HepG2 (cell line): ENCODE measurements at regions not wholly inside any gene's neighbourhood (a gene's known extent, or its start where the extent isn't known, plus 50 kb on each side); places are given as distances from the start of the nearest gene placed in this dataset.

Experiments used
- ATAC-seq: fragments of 200-7000 bp; cut with Tn5 transposase; 3 replicates; pipeline ENCODE4 v1.9.1; 2020; ENCODE audit warnings: mild to moderate bottlenecking, moderate library complexity
- BruUV-seq: library from RNA; stranded (reverse); fragments of 400-500 nt; replicated peaks from 2 replicates; lab custom pipeline; 2021; lab: Mats Ljungman, UMichigan
- CTCF ChIA-PET: fragments of 300-600 bp; formaldehyde crosslinking; extraction: SDS; loops from one replicate; lab custom pipeline; 2021; ENCODE audit warnings: low total read pairs, inconsistent platforms, low intra/inter-chr PET ratio; lab: Yijun Ruan, JAX
- POLR2A ChIA-PET: fragments of 350-600 bp; sonication (Branson Sonifier 250); formaldehyde crosslinking; loops from one replicate; lab custom pipeline; 2020; ENCODE audit warnings: antibody characterized with exemption, inconsistent platforms; lab: Yijun Ruan, JAX
- DNase-seq: peaks from one replicate; pipeline ENCODE4 v3.0.0-alpha.2; 2015; ENCODE audit warnings: low spot score
- FAIRE-seq: peaks from 3 replicates; lab custom pipeline; 2011; peaks lifted over from hg19 to GRCh38; lab: Jason Lieb, UNC
- H2AFZ ChIP-seq: one replicate; pipeline ENCODE4 v1.6.1; 2011; ENCODE audit warnings: low read length, inconsistent platforms
- H3K27ac ChIP-seq: fragments of 300-600 bp; 3 replicates; pipeline ENCODE4 v1.8.0; 2011; ENCODE audit warnings: mixed run types, mild to moderate bottlenecking, mixed read lengths, low read length, inconsistent platforms; ENCODE audit not compliant: insufficient read depth; ENCODE audit errors: extremely low read length
- H3K27me3 ChIP-seq, 2 experiments: fragments of 200-600 bp in 1 of 2; 2 replicates in 1 of 2; 3 replicates in 1 of 2; pipeline versions ENCODE4 v1.6.0 to v1.8.0; 2011; ENCODE audit warnings: low read length in 2 of 2, mild to moderate bottlenecking in 2 of 2, moderate library complexity in 2 of 2, inconsistent platforms in 1 of 2; ENCODE audit not compliant: insufficient read depth in 2 of 2, control insufficient read depth in 1 of 2
- H3K36me3 ChIP-seq, 2 experiments: fragments of 200-600 bp in 1 of 2; replicated peaks in 1 of 2; 2 replicates in 1 of 2; 3 replicates in 1 of 2; pipeline versions ENCODE4 v1.5.1 to v1.8.0; 2011; ENCODE audit warnings: low read length in 2 of 2, inconsistent platforms in 1 of 2; ENCODE audit not compliant: insufficient read depth in 2 of 2, control insufficient read depth in 1 of 2
- H3K4me1 ChIP-seq: 2 replicates; pipeline ENCODE4 v1.5.1; 2012; ENCODE audit warnings: low read length, inconsistent platforms; ENCODE audit not compliant: insufficient read depth
- H3K4me2 ChIP-seq: 2 replicates; pipeline ENCODE4 v1.6.0; 2011; ENCODE audit warnings: low read depth, low read length, inconsistent platforms
- H3K4me3 ChIP-seq, 3 experiments: fragments of 200-600 bp in 1 of 3; sonication (generic), shearing (Covaris generic) in 1 of 3; replicated peaks in 1 of 3; 2 replicates each; pipeline ENCODE4 v1.5.1; 2011 to 2016; ENCODE audit warnings: low read length in 3 of 3, inconsistent platforms in 2 of 3, low read depth in 2 of 3, mild to moderate bottlenecking in 2 of 3, control low read depth in 1 of 3, mixed read lengths in 1 of 3; ENCODE audit not compliant: insufficient read depth in 1 of 3
- H3K79me2 ChIP-seq: one replicate; pipeline ENCODE4 v1.6.1; 2011; ENCODE audit warnings: low read length, inconsistent platforms; ENCODE audit not compliant: insufficient read depth
- H3K9ac ChIP-seq: 2 replicates; pipeline ENCODE4 v1.6.0; 2011; ENCODE audit warnings: mild to moderate bottlenecking, low read depth, low read length, inconsistent platforms; ENCODE audit not compliant: insufficient read depth
- H3K9me3 ChIP-seq: 2 replicates; pipeline ENCODE4 v1.5.1; 2012; ENCODE audit warnings: mild to moderate bottlenecking, low read length
- H4K20me1 ChIP-seq: 2 replicates; pipeline ENCODE4 v1.6.0; 2011; ENCODE audit warnings: inconsistent platforms, mild to moderate bottlenecking, low read length, moderate library complexity; ENCODE audit not compliant: insufficient read depth
- JUND ChIP-seq: sonication (generic); formaldehyde crosslinking; IDR thresholded peaks from 2 replicates; pipeline ENCODE4 v1.8.0; 2022; ENCODE audit warnings: mild to moderate bottlenecking, missing genetic modification reagents
- RBAK ChIP-seq: sonication (generic); formaldehyde crosslinking; IDR thresholded peaks from 2 replicates; pipeline ENCODE4 v1.5.1; 2020; ENCODE audit warnings: mild to moderate bottlenecking, missing genetic modification reagents
- SUZ12 ChIP-seq: fragments of 150-350 bp; IDR thresholded peaks from 2 replicates; pipeline ENCODE4 v1.6.1; 2014; ENCODE audit warnings: low read depth, low read length
- YY1 ChIP-seq: IDR thresholded peaks from 2 replicates; pipeline ENCODE4 v1.6.1; 2011; ENCODE audit warnings: low read length, low read depth, moderate library complexity, mild to moderate bottlenecking; ENCODE audit not compliant: insufficient read depth, insufficient replicate concordance
- ZNF232 ChIP-seq: sonication (generic); formaldehyde crosslinking; IDR thresholded peaks from 2 replicates; pipeline ENCODE4 v1.4.0; 2020; ENCODE audit warnings: missing genetic modification reagents, borderline replicate concordance
- ZNF335 ChIP-seq: sonication (generic); formaldehyde crosslinking; IDR thresholded peaks from 2 replicates; pipeline ENCODE4 v1.4.0; 2020; ENCODE audit warnings: missing genetic modification reagents
- ZNF354B ChIP-seq: sonication (generic); formaldehyde crosslinking; IDR thresholded peaks from 2 replicates; pipeline ENCODE4 v1.8.0; 2022; ENCODE audit warnings: mild to moderate bottlenecking, missing genetic modification reagents
- ZNF879 ChIP-seq: sonication (generic); formaldehyde crosslinking; IDR thresholded peaks from 2 replicates; pipeline ENCODE4 v1.8.1; 2023; ENCODE audit warnings: missing genetic modification reagents
- ZZZ3 ChIP-seq: sonication (generic); formaldehyde crosslinking; IDR thresholded peaks from 2 replicates; pipeline ENCODE4 v1.4.0; 2020; ENCODE audit warnings: missing genetic modification reagents, mild to moderate bottlenecking, borderline replicate concordance
- WGBS: methylation state at CpG from one replicate; pipeline ENCODE4 v1.1.6; 2017; ENCODE audit warnings: low lambda C conversion rate; 5-methylcytosine and 5-hydroxymethylcytosine counted together
- in situ Hi-C: cut with HindIII; loops from 2 replicates; pipeline ENCODE4 v1.10.0; 2017; ENCODE audit warnings: low pct_unique_long_range_greater_than_20kb; ENCODE audit not compliant: extremely low pct_ligation_motif_present
- intact Hi-C: fragments of 100-400 bp; cut with micrococcal nuclease; formaldehyde crosslinking; loops from one replicate; pipeline ENCODE4 v1.10.0; 2022; ENCODE audit not compliant: unreplicated experiment
- TF ChIP-seq, protein P1 (sequence below): sonication (generic); formaldehyde crosslinking; IDR thresholded peaks from 2 replicates; pipeline ENCODE4 v1.5.0; 2020; ENCODE audit warnings: missing genetic modification reagents
- TF ChIP-seq, protein P2 (sequence below): IDR thresholded peaks from 2 replicates; pipeline ENCODE4 v1.6.1; 2016

DNA sequence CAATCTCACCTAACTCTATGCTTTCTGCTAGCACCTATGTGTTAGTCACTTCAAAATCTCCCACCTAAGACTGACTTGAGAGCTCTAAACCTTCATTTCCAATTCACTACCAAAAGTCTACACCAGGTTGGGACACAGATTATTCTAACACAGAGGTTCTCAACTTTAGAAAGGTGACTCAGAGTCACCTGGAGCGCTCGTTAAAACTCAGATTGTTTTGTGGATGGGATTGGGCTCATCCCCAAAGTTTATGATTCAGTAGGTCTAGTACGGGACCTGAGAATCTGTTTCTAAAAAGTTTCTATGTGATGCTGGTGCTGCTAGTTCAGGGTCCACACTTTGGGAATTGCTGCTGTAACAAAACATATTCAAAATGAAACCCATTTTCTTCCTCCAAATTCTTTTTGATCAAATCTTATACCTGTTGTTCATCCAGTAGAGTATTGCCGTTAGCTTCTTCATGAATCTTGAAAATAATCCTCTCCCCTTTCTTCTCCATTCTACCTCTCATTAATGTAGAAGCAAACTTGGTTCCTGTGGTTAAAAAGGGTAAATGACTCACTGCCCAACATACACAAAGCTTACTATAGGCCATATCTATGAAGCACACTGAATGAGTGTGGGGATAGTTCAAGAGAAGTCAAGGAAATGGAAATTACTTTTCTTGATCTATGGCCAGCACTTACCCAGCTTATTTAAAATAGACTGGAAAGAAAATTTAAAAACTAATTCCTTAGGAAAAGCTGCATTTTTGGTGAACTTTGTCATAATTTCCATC lies 206.7 kb downstream of the KIF21A start:
- Histone ChIP-seq H3K27me3 (no peaks in the 10 kb centered on the region), H3K9me3 (no peaks in the 10 kb centered on the region), H3K4me2 (no peak overlapping the region), H2AFZ (no peak overlapping the region), H3K27ac (no peak overlapping the region), H4K20me1 (no peaks in the 10 kb centered on the region), H3K4me1 (peaks cover 6% of the 10 kb centered on the region; the same call in 1 of the 2 replicates), H3K36me3 (no peaks in the 10 kb centered on the region), H3K79me2 (no peaks in the 10 kb centered on the region), H3K4me3 (no peak overlapping the region), H3K9ac (no peak overlapping the region)
- ATAC-seq (no peak), DNase-seq (no peak), FAIRE-seq (no peak)
- ChIA-PET POLR2A (no interaction called here), CTCF (no interaction called here)
- TF ChIP-seq ZNF354B (CRISPR knock-in tag) (no peak), ZNF335 (CRISPR knock-in tag) (no peak), ZZZ3 (no peak), ZNF879 (CRISPR knock-in tag) (no peak), JUND (CRISPR knock-in tag) (no peak), YY1 (no peak)
- TF ChIP-seq, protein P1, sequence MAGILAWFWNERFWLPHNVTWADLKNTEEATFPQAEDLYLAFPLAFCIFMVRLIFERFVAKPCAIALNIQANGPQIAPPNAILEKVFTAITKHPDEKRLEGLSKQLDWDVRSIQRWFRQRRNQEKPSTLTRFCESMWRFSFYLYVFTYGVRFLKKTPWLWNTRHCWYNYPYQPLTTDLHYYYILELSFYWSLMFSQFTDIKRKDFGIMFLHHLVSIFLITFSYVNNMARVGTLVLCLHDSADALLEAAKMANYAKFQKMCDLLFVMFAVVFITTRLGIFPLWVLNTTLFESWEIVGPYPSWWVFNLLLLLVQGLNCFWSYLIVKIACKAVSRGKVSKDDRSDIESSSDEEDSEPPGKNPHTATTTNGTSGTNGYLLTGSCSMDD (CRISPR knock-in tag): no peak
- no TSS peak for BruUV-seq
- in situ Hi-C loops (no loop called here), intact Hi-C loops (no loop called here)
- 51% methylated on average over 4 of the region's 4 CpGs for WGBS

DNA sequence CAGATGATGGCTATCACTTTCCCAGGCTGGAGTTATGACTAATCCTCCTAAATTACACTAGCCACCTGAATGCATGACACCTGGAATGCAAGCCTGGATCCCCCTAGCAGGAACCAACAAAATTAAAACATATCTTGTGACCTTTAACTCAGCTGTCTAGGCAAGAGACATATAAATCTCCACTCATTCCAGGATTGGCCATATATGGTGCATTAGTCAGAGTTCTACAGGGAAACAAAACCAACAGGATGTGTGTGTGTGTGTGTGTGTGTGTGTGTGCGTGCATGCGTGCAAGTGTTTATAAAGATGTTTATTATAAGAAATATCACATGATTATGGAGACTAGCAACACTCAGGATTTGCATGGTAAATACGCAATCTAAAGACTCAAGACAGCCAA lies 212.8 kb downstream of the KIF21A start:
- no peak overlapping the region for H3K4me3 ChIP-seq
- DNase-seq (no peak), ATAC-seq (no peak)

More for the DNA sequence above, 212.8 kb downstream of the KIF21A start:
- BruUV-seq: no TSS peak
- CTCF ChIA-PET: no interaction called here
- Histone ChIP-seq H3K27me3 (no peaks in the 10 kb centered on the region), H3K79me2 (no peaks in the 10 kb centered on the region), H2AFZ (no peak overlapping the region), H3K27ac (no peak overlapping the region), H4K20me1 (no peaks in the 10 kb centered on the region), H3K9me3 (no peaks in the 10 kb centered on the region), H3K36me3 (no peaks in the 10 kb centered on the region), H3K9ac (no peak overlapping the region)
- FAIRE-seq: no peak
- WGBS: 16% methylated on average over 3 of the region's 3 CpGs
- in situ Hi-C loops: no loop called here
- POLR2A ChIA-PET: no interaction called here
- TF ChIP-seq ZNF232 (CRISPR knock-in tag) (no peak), SUZ12 (no peak), RBAK (no peak)
- TF ChIP-seq, protein P2, sequence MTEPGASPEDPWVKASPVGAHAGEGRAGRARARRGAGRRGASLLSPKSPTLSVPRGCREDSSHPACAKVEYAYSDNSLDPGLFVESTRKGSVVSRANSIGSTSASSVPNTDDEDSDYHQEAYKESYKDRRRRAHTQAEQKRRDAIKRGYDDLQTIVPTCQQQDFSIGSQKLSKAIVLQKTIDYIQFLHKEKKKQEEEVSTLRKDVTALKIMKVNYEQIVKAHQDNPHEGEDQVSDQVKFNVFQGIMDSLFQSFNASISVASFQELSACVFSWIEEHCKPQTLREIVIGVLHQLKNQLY (CRISPR knock-in tag): no peak
- TF ChIP-seq, all 625 proteins: peak for 0
- intact Hi-C loops: no loop called here
- H3K4me2 ChIP-seq: no peak overlapping the region
- no peaks in the 10 kb centered on the region for H3K4me1 ChIP-seq
